A549 (cell line): ENCODE measurements at regions not wholly inside any gene's neighbourhood (a gene's known extent, or its start where the extent isn't known, plus 50 kb on each side); places are given as distances from the start of the nearest gene placed in this dataset.

Experiments used
- ATAC-seq, 2 experiments: fragments of 200-7000 bp in 1 of 2; fragments of >200 bp in 1 of 2; cut with Nextera tagmentation in 1 of 2; cut with Tn5 transposase in 1 of 2; 3 replicates each; pipeline versions ENCODE4 v1.8.0 to v1.9.1; 2018 to 2020; ENCODE audit warnings: mild to moderate bottlenecking in 1 of 2, moderate library complexity in 1 of 2
- CTCF ChIA-PET: fragments of 300-600 bp; sonication (Branson Sonifier 250); formaldehyde crosslinking; extraction: SDS; loops from one replicate; lab custom pipeline; 2021; ENCODE audit warnings: antibody characterized with exemption, inconsistent platforms; lab: Yijun Ruan, JAX
- POLR2A ChIA-PET: fragments of 350-600 bp; formaldehyde crosslinking; extraction: SDS; loops from one replicate; lab custom pipeline; 2021; ENCODE audit warnings: antibody characterized with exemption, inconsistent platforms; lab: Yijun Ruan, JAX
- DNase-seq, 2 experiments: peaks; one replicate each; pipeline versions ENCODE4 v3.0.0 to v3.0.0-alpha.2; 2011 to 2016; ENCODE audit warnings: low read depth in 1 of 2, low spot score in 1 of 2
- FAIRE-seq: peaks from 2 replicates; lab custom pipeline; 2011; peaks lifted over from hg19 to GRCh38; lab: Jason Lieb, UNC
- H3K27ac ChIP-seq, 2 experiments: fragments of >200 bp; sonication (Bioruptor Twin); formaldehyde crosslinking; 3 replicates each; pipeline ENCODE4 v1.5.1; 2016 to 2017
- H3K4me1 ChIP-seq: fragments of >200 bp; sonication (Bioruptor Twin); formaldehyde crosslinking; 3 replicates; pipeline ENCODE4 v1.6.1; 2016
- H3K4me2 ChIP-seq: fragments of >200 bp; sonication (Bioruptor Twin); formaldehyde crosslinking; 3 replicates; pipeline ENCODE4 v1.6.1; 2016
- H3K4me3 ChIP-seq: fragments of >200 bp; sonication (Bioruptor Twin); formaldehyde crosslinking; 3 replicates; pipeline ENCODE4 v1.5.1; 2016
- H3K9me3 ChIP-seq: fragments of >200 bp; sonication (Bioruptor Twin); formaldehyde crosslinking; 3 replicates; pipeline ENCODE4 v1.6.1; 2016
- ATOH8 ChIP-seq: fragments of 250-450 bp; sonication (Bioruptor Pico); IDR thresholded peaks from 2 replicates; pipeline ENCODE4 v1.5.0; 2020; ENCODE audit warnings: low read depth, mild to moderate bottlenecking, moderate library complexity
- CBX8 ChIP-seq: fragments of 200-600 bp; sonication (generic); IDR thresholded peaks from 2 replicates; pipeline ENCODE4 v1.6.1; 2016
- CEBPB ChIP-seq, 2 experiments: fragments of >200 bp in 1 of 2; sonication (Bioruptor Twin) in 1 of 2; formaldehyde crosslinking in 1 of 2; IDR thresholded peaks; 2 replicates each; pipeline ENCODE4 v1.6.1; 2012 to 2016
- EHMT2 ChIP-seq: fragments of 200-600 bp; sonication (generic); IDR thresholded peaks from 2 replicates; pipeline ENCODE4 v1.6.1; 2016; ENCODE audit warnings: antibody characterized with exemption, low read depth, mild to moderate bottlenecking, moderate library complexity
- EP300 ChIP-seq, 2 experiments: fragments of >200 bp; sonication (Bioruptor Twin); formaldehyde crosslinking; IDR thresholded peaks; 2 replicates in 1 of 2; 3 replicates in 1 of 2; pipeline ENCODE4 v1.6.1; 2016 to 2017
- ESRRA ChIP-seq: fragments of 150-350 bp; IDR thresholded peaks from 2 replicates; pipeline ENCODE4 v1.6.1; 2014; ENCODE audit warnings: mild to moderate bottlenecking, low read length, borderline replicate concordance
- FOSL2 ChIP-seq, 2 experiments: fragments of 450-650 bp in 1 of 2; fragments of >200 bp in 1 of 2; sonication (Bioruptor Twin) in 1 of 2; formaldehyde crosslinking; IDR thresholded peaks; 2 replicates each; pipeline versions ENCODE4 v1.5.0 to v1.6.1; 2016 to 2020; ENCODE audit warnings: mild to moderate bottlenecking in 1 of 2, moderate library complexity in 1 of 2
- FOXS1 ChIP-seq: fragments of 250-450 bp; sonication (Bioruptor Pico); IDR thresholded peaks from 2 replicates; pipeline ENCODE4 v1.5.0; 2020; ENCODE audit warnings: mild to moderate bottlenecking, moderate library complexity
- GATA3 ChIP-seq: IDR thresholded peaks from 2 replicates; pipeline ENCODE4 v1.6.1; 2012; ENCODE audit warnings: borderline replicate concordance
- HES2 ChIP-seq: fragments of >200 bp; sonication (Bioruptor Twin); formaldehyde crosslinking; IDR thresholded peaks from 2 replicates; pipeline ENCODE4 v1.6.1; 2016
- JUNB ChIP-seq: fragments of >200 bp; sonication (Bioruptor Twin); formaldehyde crosslinking; IDR thresholded peaks from 2 replicates; pipeline ENCODE4 v1.6.1; 2016
- KDM1A ChIP-seq: fragments of 200-600 bp; sonication (generic); IDR thresholded peaks from 2 replicates; pipeline ENCODE4 v1.6.1; 2016; ENCODE audit warnings: low read depth, mild to moderate bottlenecking
- KDM5A ChIP-seq: fragments of 200-600 bp; sonication (generic); IDR thresholded peaks from 2 replicates; pipeline ENCODE4 v1.6.1; 2016; ENCODE audit warnings: antibody characterized with exemption, mild to moderate bottlenecking
- MAX ChIP-seq: IDR thresholded peaks from 2 replicates; pipeline ENCODE4 v1.6.1; 2012
- MYC ChIP-seq: IDR thresholded peaks from 2 replicates; pipeline ENCODE4 v1.6.1; 2012; ENCODE audit warnings: mild to moderate bottlenecking, inconsistent platforms, low read length, improper control_type of control experiment, borderline replicate concordance
- NFE2L2 ChIP-seq: fragments of 150-350 bp; conservative IDR thresholded peaks from 2 replicates; pipeline ENCODE4 v1.6.1; 2014; ENCODE audit warnings: low read length
- NPAS2 ChIP-seq: fragments of 250-450 bp; sonication (Bioruptor Pico); IDR thresholded peaks from 2 replicates; pipeline ENCODE4 v1.8.0; 2022; ENCODE audit warnings: mild to moderate bottlenecking, moderate library complexity, borderline replicate concordance
- NR3C1 ChIP-seq: fragments of >200 bp; sonication (Bioruptor Twin); formaldehyde crosslinking; IDR thresholded peaks from 3 replicates; pipeline ENCODE4 v1.6.1; 2017
- POLR2AphosphoS2 ChIP-seq: conservative IDR thresholded peaks from 2 replicates; pipeline ENCODE4 v1.6.1; 2012; ENCODE audit warnings: low read length, improper control_type of control experiment, inconsistent platforms
- RNF2 ChIP-seq: fragments of 200-600 bp; sonication (generic); IDR thresholded peaks from 2 replicates; pipeline ENCODE4 v1.6.1; 2016; ENCODE audit warnings: low read depth, mild to moderate bottlenecking, antibody characterized with exemption, moderate library complexity, borderline replicate concordance
- USF2 ChIP-seq: fragments of 450-650 bp; IDR thresholded peaks from 2 replicates; pipeline ENCODE4 v1.6.1; 2014; ENCODE audit warnings: antibody characterized with exemption
- ZC3H11A ChIP-seq: fragments of 450-650 bp; IDR thresholded peaks from 2 replicates; pipeline ENCODE4 v1.6.1; 2014; ENCODE audit warnings: antibody characterized with exemption, mild to moderate bottlenecking
- ZFP36 ChIP-seq: fragments of 450-650 bp; IDR thresholded peaks from 2 replicates; pipeline ENCODE4 v1.6.1; 2014; ENCODE audit warnings: borderline replicate concordance; ENCODE audit not compliant: partially characterized antibody
- ZNF302 ChIP-seq: fragments of 250-450 bp; sonication (Bioruptor Pico); IDR thresholded peaks from 2 replicates; pipeline ENCODE4 v1.9.0; 2021; ENCODE audit warnings: inconsistent platforms, mild to moderate bottlenecking, moderate library complexity
- ZSCAN20 ChIP-seq: fragments of 250-450 bp; sonication (Bioruptor Pico); IDR thresholded peaks from 2 replicates; pipeline ENCODE4 v1.8.0; 2022; ENCODE audit warnings: mild to moderate bottlenecking, moderate library complexity
- WGBS: methylation state at CpG from one replicate; pipeline ENCODE4 v1.1.6; 2017; ENCODE audit errors: missing lambda C conversion rate; 5-methylcytosine and 5-hydroxymethylcytosine counted together

GRCh38 chr6:141359953-141360352, 772.8 kb upstream of the GJE1 start:
- Histone ChIP-seq H3K4me2 (no peak overlapping the region), H3K4me1 (no peaks in the 10 kb centered on the region), H3K27ac (no peak overlapping the region), H3K4me3 (no peak overlapping the region), H3K9me3 (no peaks in the 10 kb centered on the region)
- FAIRE-seq (no peak), DNase-seq (no peak), ATAC-seq (no peak)
- ChIA-PET CTCF (interaction anchor here (0.6 kb wide), 1 partner anchor 17 kb away, joined by 3 read pairs; no protein-coding TSS in a partner anchor), POLR2A (no interaction called here)
- TF ChIP-seq ZC3H11A (no peak), KDM5A (no peak), ZNF302 (CRISPR knock-in tag) (no peak), ATOH8 (CRISPR knock-in tag) (no peak), EHMT2 (no peak), MYC (no peak), ZFP36 (no peak), CBX8 (no peak), FOXS1 (CRISPR knock-in tag) (no peak), MAX (no peak), FOSL2 (IDR thresholded peaks at IDR 0.05) (no peak), FOSL2 (CRISPR knock-in tag; IDR thresholded peaks at IDR 0.05) (no peak), USF2 (no peak), KDM1A (no peak), NPAS2 (CRISPR knock-in tag) (no peak), RNF2 (no peak)
- 66% methylated on average over 5 of the region's 5 CpGs for WGBS

GRCh38 chr6:141354191-141354955, 778.4 kb upstream of the GJE1 start:
- ChIA-PET POLR2A (no interaction called here), CTCF (no interaction called here)
- TF ChIP-seq POLR2AphosphoS2 = no peak
- no peak for TF ChIP-seq GATA3
- no peak for TF ChIP-seq CEBPB (IDR thresholded peaks at IDR 0.05)
- TF ChIP-seq NPAS2 (CRISPR knock-in tag) = no peak
- no peak for TF ChIP-seq FOXS1 (CRISPR knock-in tag)
- TF ChIP-seq JUNB = no peak
- TF ChIP-seq EP300 (IDR thresholded peaks at IDR 0.05) = no peak
- TF ChIP-seq ZSCAN20 = no peak
- no peak for TF ChIP-seq ESRRA
- TF ChIP-seq EHMT2 = no peak
- TF ChIP-seq NFE2L2 = no peak
- TF ChIP-seq HES2 = no peak
- TF ChIP-seq KDM5A = no peak
- no peak for TF ChIP-seq NR3C1
- ATAC-seq = no peak
- no peak overlapping the region for H3K27ac ChIP-seq
- no peak overlapping the region for H3K4me2 ChIP-seq
- no peaks in the 10 kb centered on the region for H3K9me3 ChIP-seq
- no peak overlapping the region for H3K4me3 ChIP-seq
- WGBS = 91% methylated on average over 4 of the region's 4 CpGs
- no peaks in the 10 kb centered on the region for H3K4me1 ChIP-seq
- no peak for FAIRE-seq
- DNase-seq = no peak
